Skin of body (tissue), 1 donor: ENCODE measurements at regions not wholly inside any gene's neighbourhood (a gene's known extent, or its start where the extent isn't known, plus 50 kb on each side); places are given as distances from the start of the nearest gene placed in this dataset.
"Not testable (repeated sequence)": the region's sequence is repeated elsewhere in the genome, so short reads cannot be mapped to it uniquely, and the experiment has no call there.

Experiments used
- DNase-seq: peaks from one replicate; lab custom pipeline; 2025; lab: John Stamatoyannopoulos, UW

GRCh38 chr2:184308706-184309105 lies 289.6 kb upstream of the ZNF804A start:
- no peak for DNase-seq

GRCh38 chr2:184312970-184313369 lies 285.4 kb upstream of the ZNF804A start:
- DNase-seq, result no peak

- no peak for DNase-seq
Observed at GRCh38 chr2:184314829-184315228, 283.5 kb upstream of the ZNF804A start.

- no peak for DNase-seq
Observed at GRCh38 chr2:184316921-184317320, 281.4 kb upstream of the ZNF804A start.

- DNase-seq, result no peak
Observed at GRCh38 chr2:184322615-184323014, 275.7 kb upstream of the ZNF804A start.

GRCh38 chr2:184326066-184326465 lies 272.3 kb upstream of the ZNF804A start:
- no peak for DNase-seq

GRCh38 chr2:184327805-184328204 lies 270.5 kb upstream of the ZNF804A start:
- not testable (repeated sequence) for DNase-seq

- not testable (repeated sequence) for DNase-seq
Observed at GRCh38 chr2:184330561-184330960, 267.8 kb upstream of the ZNF804A start.

GRCh38 chr2:184336688-184337087 lies 261.6 kb upstream of the ZNF804A start:
- DNase-seq, result no peak

GRCh38 chr2:184338771-184339170 lies 259.6 kb upstream of the ZNF804A start:
- no peak for DNase-seq

GRCh38 chr2:184339966-184340365 lies 258.4 kb upstream of the ZNF804A start:
- DNase-seq, result no peak

GRCh38 chr2:184346338-184346862 lies 251.9 kb upstream of the ZNF804A start:
- DNase-seq, result no peak

GRCh38 chr2:184351126-184351525 lies 247.2 kb upstream of the ZNF804A start:
- DNase-seq, result no peak

- no peak for DNase-seq
Observed at GRCh38 chr2:184357033-184357432, 241.3 kb upstream of the ZNF804A start.

- DNase-seq, result no peak
Observed at GRCh38 chr2:184359379-184359778, 238.9 kb upstream of the ZNF804A start.

GRCh38 chr2:184363213-184363612 lies 235.1 kb upstream of the ZNF804A start:
- no peak for DNase-seq

- DNase-seq, result no peak
Observed at GRCh38 chr2:184367211-184367610, 231.1 kb upstream of the ZNF804A start.

GRCh38 chr2:184369307-184369706 lies 229.0 kb upstream of the ZNF804A start:
- DNase-seq, result no peak

- no peak for DNase-seq
Observed at GRCh38 chr2:184370954-184371353, 227.4 kb upstream of the ZNF804A start.

GRCh38 chr2:184371641-184372040 lies 226.7 kb upstream of the ZNF804A start:
- DNase-seq, result no peak

- no peak for DNase-seq
Observed at GRCh38 chr2:184372484-184372883, 225.8 kb upstream of the ZNF804A start.

- no peak for DNase-seq
Observed at GRCh38 chr2:184394642-184395041, 203.7 kb upstream of the ZNF804A start.

GRCh38 chr2:184402381-184402780 lies 195.9 kb upstream of the ZNF804A start:
- no peak for DNase-seq

GRCh38 chr2:184407041-184407630 lies 191.2 kb upstream of the ZNF804A start:
- DNase-seq, result not testable (repeated sequence)
